GM18498 (cell line): ENCODE measurements at regions not wholly inside any gene's neighbourhood (a gene's known extent, or its start where the extent isn't known, plus 50 kb on each side); places are given as distances from the start of the nearest gene placed in this dataset.

Experiments
- ATAC-seq: cut with Tn5 transposase; IDR thresholded peaks from one replicate; pipeline ENCODE4 v1.9.1; 2021; ENCODE audit warnings: mild to moderate bottlenecking, moderate library complexity; ENCODE audit not compliant: unreplicated experiment

DNA sequence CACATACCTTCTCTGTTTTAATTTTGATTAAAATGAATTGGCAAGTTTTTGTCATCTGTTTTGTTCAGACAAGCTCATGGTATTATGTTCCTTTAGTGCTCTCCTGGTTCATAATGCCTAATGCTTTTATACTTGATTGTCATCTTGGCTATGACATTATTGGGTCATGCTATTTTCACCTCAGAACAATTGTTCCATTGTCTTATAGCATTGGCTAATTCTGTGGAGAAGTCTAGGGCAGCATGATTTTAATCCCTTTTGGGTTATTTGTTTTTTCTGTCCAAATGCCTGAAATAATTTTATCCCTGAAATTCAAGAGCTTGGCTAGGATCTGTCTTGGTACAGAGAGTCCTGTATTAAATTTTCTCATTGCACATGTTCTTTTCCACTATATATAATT is 83.8 kb upstream of the CCDC85A start:
- no peak for ATAC-seq

DNA sequence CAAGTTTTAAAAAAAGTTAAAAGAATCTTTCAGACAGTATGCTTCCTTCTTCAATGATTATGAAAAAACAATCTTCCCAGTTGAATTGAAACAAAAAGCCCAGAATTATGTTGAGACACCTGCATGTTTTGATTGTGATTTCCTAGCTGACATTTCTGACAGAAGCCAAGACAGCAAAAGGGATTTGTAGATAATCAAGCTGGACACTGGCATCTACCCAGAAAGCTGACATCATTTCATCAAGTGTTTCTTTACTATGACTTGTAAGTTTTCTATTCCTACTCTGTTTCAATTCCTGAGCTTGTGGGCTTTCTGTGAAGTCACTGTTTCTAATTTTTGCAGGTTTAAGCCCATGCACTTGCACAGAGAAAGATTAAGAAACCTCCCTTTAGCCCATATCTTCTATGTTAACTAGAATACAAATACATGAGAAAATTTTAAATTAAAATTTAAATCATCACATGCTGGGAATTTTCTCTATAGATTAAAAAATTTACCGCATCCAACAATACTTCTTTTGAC is 82.9 kb upstream of the CCDC85A start:
- no peak for ATAC-seq

- ATAC-seq: no peak
Measured at GRCh38 chr2:56102098-56102497, 81.7 kb upstream of the CCDC85A start.

DNA sequence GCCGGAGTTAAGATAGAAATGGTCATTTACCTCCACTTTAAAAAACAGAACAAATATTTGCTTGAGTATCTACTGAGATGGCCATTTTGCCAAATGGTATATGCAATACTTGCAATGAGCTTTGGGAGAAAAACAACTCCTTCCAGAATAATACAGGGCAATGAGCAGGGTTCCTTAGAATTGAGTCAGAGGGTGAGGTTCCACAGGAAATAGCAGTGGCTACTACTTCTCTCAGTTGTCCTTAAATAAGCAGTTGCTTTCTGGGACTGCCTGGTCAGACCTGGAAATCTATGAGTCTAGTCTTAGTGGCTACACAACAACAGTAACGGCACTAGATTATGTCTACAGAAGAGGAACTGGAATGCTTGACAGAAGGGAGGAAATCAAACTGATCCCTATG is 80.9 kb upstream of the CCDC85A start:
- ATAC-seq: no peak

DNA sequence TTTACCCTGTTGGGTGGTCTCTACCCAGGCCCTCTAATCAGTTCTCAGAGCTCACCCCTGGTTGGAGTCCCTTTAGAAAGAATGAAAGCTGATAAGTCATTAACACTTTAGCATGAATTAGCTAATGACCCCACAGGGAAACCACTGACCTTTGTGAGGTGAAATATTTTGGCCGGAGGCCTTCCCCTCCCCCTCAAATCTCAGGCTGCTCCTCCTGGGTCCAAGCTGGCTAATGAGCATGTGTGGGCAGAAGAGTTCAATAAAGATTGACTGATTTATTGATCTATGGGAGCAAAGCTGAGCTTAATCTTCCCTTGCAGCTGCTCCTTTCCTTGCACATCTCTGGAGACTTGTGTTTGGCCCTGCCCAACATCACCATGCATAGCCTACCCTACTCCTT is 78.8 kb upstream of the CCDC85A start:
- no peak for ATAC-seq

DNA sequence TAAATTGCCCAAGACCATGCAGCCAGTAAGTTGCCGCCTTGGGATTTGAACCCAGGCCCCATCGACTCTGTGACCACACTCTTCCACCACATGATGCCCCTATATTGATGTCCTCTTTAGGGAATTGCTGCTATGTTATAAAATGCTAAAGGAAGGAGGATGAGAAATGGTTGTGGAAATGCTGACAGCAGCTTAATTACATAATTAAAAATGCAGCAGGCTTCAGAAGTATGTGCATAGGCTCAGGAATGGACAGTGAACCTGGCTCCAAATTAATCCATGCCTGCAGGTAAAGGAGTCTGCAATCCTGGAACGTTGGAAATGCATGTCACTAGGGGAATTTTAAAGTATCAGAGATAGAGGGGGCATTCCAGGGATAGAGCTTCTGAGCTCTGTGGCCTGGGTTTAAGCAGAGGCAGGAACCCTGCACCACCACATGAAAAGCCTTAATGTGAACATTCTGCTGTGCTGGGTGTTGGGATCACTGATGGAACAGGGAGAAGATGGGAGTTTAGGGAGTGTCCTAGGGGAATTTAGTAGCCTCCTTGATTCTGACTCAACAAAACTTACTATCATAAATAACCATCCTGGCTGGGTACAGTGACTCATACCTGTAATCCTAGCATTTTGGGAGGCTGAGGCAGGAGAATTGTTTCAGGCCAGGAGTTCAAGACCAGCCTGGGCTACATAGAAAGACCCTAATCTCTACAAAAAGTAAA is 76.1 kb upstream of the CCDC85A start:
- no peak for ATAC-seq

DNA sequence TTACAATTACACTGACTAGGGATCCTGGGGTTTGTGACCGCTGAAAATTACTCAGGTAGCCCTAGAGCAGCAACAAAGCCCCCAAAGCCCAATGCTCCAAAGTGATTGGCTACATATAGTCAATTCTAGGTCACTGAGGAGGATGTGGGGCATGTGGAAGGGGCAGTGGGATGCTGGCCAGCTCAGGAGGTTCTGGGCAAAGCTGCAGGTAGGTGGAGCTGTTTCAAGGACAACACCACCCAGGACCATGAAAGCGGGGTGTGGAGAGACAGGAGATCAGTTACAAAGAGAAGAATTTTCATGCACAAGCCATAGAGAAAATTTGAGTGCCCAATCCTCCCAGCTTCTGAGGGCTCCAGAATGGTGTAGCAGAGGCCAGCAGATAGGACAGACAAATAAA is 75.0 kb upstream of the CCDC85A start:
- ATAC-seq: no peak

DNA sequence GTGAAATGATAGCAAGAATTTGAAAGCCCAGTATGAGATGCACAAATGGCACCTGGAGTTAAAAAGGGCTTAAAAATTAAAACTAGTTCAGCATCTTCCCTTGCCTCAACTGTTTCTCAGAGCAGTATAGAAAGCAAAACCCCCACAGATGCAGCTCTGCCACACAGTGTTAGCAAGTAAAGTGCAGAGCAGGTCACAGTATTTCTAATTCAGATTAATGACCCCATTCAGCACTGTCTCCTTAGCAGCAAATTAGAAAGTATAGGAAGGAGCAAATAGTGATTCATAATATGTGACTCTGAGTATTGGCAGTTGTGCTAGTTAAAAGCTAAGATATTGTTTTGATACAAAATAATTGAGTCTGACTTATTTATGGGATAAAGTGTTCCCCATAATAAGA is 73.8 kb upstream of the CCDC85A start:
- ATAC-seq: no peak

DNA sequence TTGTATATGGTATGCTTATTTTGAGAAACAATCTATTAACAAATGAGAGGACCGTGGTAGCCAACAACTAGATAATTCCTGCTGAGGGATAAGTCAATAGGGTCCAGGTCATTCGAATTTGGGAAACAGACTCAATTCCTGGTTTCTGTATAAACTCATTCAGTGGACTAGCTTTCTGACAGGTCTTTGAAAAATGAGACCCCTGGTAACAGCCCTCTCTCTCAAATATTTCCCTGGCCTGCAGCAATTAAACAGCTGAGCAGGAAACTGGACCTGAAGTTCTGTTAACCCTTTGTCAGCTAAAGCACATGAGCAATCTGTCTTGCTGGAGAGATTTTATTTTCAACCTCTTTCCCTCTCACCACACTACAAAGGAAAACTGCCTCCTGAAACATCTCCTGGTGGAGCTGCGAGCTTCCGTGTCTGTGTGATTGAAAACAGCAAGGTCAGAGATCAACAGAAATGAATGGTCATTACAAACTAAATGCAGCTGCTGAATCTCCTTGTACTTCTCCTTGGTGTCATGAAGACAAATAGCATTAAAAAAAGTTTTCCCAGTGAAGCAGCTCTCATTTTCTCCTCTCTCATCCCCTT is 70.3 kb upstream of the CCDC85A start:
- no peak for ATAC-seq

DNA sequence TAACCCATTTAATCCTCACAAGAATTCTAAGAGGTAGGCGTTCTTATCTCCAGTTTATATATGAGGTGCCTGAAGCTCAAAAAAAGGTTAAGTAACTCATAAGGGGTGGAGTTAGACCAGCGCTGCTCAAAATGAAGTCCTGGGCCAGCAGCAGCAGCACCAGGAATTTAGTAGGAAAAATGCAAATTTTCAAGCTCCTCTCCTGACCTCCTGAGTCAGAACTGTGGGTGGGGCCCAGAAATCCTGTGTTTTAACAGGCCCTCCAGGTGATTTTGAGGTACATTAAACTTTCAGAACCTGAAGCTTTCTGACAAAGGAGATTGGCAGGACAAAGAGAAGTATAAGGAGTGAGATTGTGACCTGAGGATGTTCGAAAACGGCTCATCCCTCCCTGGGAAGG is 66.0 kb upstream of the CCDC85A start:
- ATAC-seq: no peak

DNA sequence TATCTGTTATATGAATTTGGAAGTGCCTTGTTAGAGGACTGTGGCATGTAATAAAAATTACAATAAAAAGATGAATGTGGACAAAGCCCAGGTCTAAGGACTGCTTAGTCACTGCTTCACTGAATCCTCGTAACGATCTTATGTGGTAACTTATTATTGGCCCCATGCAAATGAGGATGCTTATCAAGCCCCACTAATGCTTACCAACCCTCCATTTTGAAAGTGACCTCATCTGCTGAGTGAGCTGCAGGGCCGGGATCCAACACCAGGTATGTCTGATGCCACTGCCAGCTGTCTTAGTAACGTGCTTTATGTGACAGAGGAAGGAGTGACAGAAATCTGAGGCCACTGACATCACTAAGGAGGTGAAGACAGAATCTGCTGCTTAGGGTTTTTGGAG is 65.3 kb upstream of the CCDC85A start:
- ATAC-seq: no peak

- no peak for ATAC-seq
Measured at GRCh38 chr2:56121995-56122394, 61.8 kb upstream of the CCDC85A start.

GRCh38 chr2:56123538-56123937 is 60.3 kb upstream of the CCDC85A start:
- no peak for ATAC-seq

GRCh38 chr2:56127010-56127409 is 56.8 kb upstream of the CCDC85A start:
- ATAC-seq: no peak

- ATAC-seq: no peak
Measured at GRCh38 chr2:56127463-56128152, 56.2 kb upstream of the CCDC85A start.

- ATAC-seq: no peak
Measured at GRCh38 chr2:56128235-56128634, 55.6 kb upstream of the CCDC85A start.

- no peak for ATAC-seq
Measured at GRCh38 chr2:56130463-56131070, 53.2 kb upstream of the CCDC85A start.

DNA sequence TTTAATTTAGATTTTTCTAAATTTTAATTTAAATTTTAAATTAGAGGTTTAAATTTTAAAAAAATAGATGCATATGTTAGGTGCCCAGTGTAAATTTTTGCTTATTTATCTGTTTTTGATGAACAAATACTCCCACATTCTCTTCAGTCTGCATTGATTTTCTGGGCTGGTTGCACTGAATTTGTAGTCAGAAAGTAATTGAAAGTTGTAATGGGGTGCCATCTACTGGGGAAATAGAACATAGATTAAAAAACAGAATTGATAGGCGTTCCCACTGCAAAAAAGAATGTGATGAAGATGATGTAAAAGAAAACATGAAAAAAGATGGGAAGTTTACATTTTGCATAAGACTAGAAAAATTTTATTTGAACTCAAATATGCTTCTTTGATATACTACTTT is 51.7 kb upstream of the CCDC85A start:
- no peak for ATAC-seq

DNA sequence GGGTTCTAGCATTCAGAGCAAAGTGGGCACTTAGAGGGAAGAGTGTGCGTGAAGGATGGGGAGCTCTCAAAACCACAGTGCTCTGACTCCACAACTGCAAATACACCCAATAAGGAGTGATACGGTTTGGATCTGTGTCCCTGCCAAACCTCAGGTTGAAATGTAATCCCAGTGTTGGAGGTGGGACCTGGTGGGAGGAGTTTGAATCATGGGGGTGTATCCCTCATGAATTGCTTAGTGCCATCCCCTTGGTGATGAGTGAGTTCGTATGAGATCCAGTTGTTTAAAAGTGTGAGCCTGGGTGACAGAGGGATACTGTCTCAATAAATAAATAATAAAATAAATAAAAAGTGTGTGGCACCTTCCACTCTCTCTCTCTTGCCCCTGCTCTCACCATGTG is 50.3 kb upstream of the CCDC85A start:
- no peak for ATAC-seq

GRCh38 chr2:56133931-56134629 is 49.7 kb upstream of the CCDC85A start:
- no peak for ATAC-seq
